ENCODE measurements at regions not wholly inside any gene's neighbourhood (a gene's known extent, or its start where the extent isn't known, plus 50 kb on each side); places are given as distances from the start of the nearest gene placed in this dataset.

GRCh38 chr18:66156946-66157687 is 406.3 kb downstream of the CDH7 start:
- H3K9me3 Mint-ChIP-seq = no peaks in the 10 kb centered on the region
- H3K27me3 Mint-ChIP-seq (ENCODE audit: low read depth) = no peaks in the 10 kb centered on the region
- no peaks in the 10 kb centered on the region for H3K4me1 Mint-ChIP-seq
- no peak overlapping the region for H3K4me3 Mint-ChIP-seq
- ChIA-PET POLR2A (no interaction called here), CTCF (no interaction called here)
- ATAC-seq = no peak
- TF ChIP-seq OVOL2 (CRISPR knock-in tag; IDR thresholded peaks at IDR 0.05; ENCODE audit: borderline replicate concordance) = no peak
- no peak for TF ChIP-seq AFF4 (CRISPR knock-in tag; IDR thresholded peaks at IDR 0.05; ENCODE audit: borderline replicate concordance)
- TF ChIP-seq RORB (CRISPR knock-in tag; IDR thresholded peaks at IDR 0.05) = no peak
- TF ChIP-seq ZNF396 (CRISPR knock-in tag; IDR thresholded peaks at IDR 0.05; ENCODE audit: borderline replicate concordance) = no peak
- TF ChIP-seq HMGXB4 (CRISPR knock-in tag; IDR thresholded peaks at IDR 0.05) = no peak
- DNase-seq (ENCODE audit: low spot score) = no peak
- no peaks in the 10 kb centered on the region for H3K36me3 Mint-ChIP-seq
- no peak overlapping the region for H3K27ac Mint-ChIP-seq

- Mint-ChIP-seq H3K4me1 (peaks cover 2% of the 10 kb centered on the region; the same call in 1 of the 2 replicates), H3K27ac (no peak overlapping the region), H3K9me3 (no peaks in the 10 kb centered on the region), H3K27me3 (ENCODE audit: low read depth) (no peaks in the 10 kb centered on the region), H3K4me3 (no peak overlapping the region), H3K36me3 (no peaks in the 10 kb centered on the region)
- ATAC-seq (no peak), DNase-seq (ENCODE audit: low spot score) (no peak)
- ChIA-PET POLR2A (no interaction called here), CTCF (no interaction called here)
- TF ChIP-seq ZNF671 (CRISPR knock-in tag; IDR thresholded peaks at IDR 0.05) (no peak), ATF1 (CRISPR knock-in tag; IDR thresholded peaks at IDR 0.05) (no peak), CDX4 (CRISPR knock-in tag; IDR thresholded peaks at IDR 0.05; ENCODE audit: borderline replicate concordance) (no peak), TEAD4 (CRISPR knock-in tag; IDR thresholded peaks at IDR 0.05) (no peak), ATF6 (CRISPR knock-in tag; IDR thresholded peaks at IDR 0.05) (no peak), SMAD4 (CRISPR knock-in tag; IDR thresholded peaks at IDR 0.05) (no peak), FOXJ3 (CRISPR knock-in tag; IDR thresholded peaks at IDR 0.05; ENCODE audit: borderline replicate concordance) (no peak), E2F4 (CRISPR knock-in tag; IDR thresholded peaks at IDR 0.05; ENCODE audit: borderline replicate concordance, low read depth) (no peak), CREB1 (CRISPR knock-in tag; IDR thresholded peaks at IDR 0.05) (no peak), ELF4 (CRISPR knock-in tag; IDR thresholded peaks at IDR 0.05; ENCODE audit: low read depth) (no peak), ZNF219 (CRISPR knock-in tag; IDR thresholded peaks at IDR 0.05; ENCODE audit: borderline replicate concordance) (no peak), AR (CRISPR knock-in tag; IDR thresholded peaks at IDR 0.05) (no peak), USF1 (CRISPR knock-in tag; IDR thresholded peaks at IDR 0.05) (no peak), ZNF425 (CRISPR knock-in tag; conservative IDR thresholded peaks at IDR 0.05) (no peak)
Measured at GRCh38 chr18:66150650-66151049, 399.8 kb downstream of the CDH7 start.

Measured in WTC11 (cell line).